ENCODE measurements at regions not wholly inside any gene's neighbourhood (a gene's known extent, or its start where the extent isn't known, plus 50 kb on each side); places are given as distances from the start of the nearest gene placed in this dataset.

- DNase-seq (ENCODE audit: low read depth), result no peak
- TF ChIP-seq, protein P1, sequence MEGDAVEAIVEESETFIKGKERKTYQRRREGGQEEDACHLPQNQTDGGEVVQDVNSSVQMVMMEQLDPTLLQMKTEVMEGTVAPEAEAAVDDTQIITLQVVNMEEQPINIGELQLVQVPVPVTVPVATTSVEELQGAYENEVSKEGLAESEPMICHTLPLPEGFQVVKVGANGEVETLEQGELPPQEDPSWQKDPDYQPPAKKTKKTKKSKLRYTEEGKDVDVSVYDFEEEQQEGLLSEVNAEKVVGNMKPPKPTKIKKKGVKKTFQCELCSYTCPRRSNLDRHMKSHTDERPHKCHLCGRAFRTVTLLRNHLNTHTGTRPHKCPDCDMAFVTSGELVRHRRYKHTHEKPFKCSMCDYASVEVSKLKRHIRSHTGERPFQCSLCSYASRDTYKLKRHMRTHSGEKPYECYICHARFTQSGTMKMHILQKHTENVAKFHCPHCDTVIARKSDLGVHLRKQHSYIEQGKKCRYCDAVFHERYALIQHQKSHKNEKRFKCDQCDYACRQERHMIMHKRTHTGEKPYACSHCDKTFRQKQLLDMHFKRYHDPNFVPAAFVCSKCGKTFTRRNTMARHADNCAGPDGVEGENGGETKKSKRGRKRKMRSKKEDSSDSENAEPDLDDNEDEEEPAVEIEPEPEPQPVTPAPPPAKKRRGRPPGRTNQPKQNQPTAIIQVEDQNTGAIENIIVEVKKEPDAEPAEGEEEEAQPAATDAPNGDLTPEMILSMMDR (IDR thresholded peaks at IDR 0.05; ENCODE audit: low read depth, low read length), result no peak
- TF ChIP-seq MYC (IDR thresholded peaks at IDR 0.05; ENCODE audit: low read depth, low read length) (no peak), MAX (IDR thresholded peaks at IDR 0.05; ENCODE audit: low read depth, low read length) (no peak), POLR2A (IDR thresholded peaks at IDR 0.05; ENCODE audit: extremely low read depth, insufficient read length) (no peak)
- no peak overlapping the region for H3K4me3 ChIP-seq (ENCODE audit: low read depth, low read length)
These were observed 77.3 kb downstream of the MZT1 start for GRCh38 chr13:72650051-72650700.

GRCh38 chr13:72648513-72649065, 78.8 kb downstream of the MZT1 start:
- no peak for DNase-seq (ENCODE audit: low read depth)
- no peak overlapping the region for H3K4me3 ChIP-seq (ENCODE audit: low read depth, low read length)
- no peak for TF ChIP-seq MYC (IDR thresholded peaks at IDR 0.05; ENCODE audit: low read depth, low read length)
- TF ChIP-seq POLR2A (IDR thresholded peaks at IDR 0.05; ENCODE audit: extremely low read depth, insufficient read length), result no peak
- no peak for TF ChIP-seq MAX (IDR thresholded peaks at IDR 0.05; ENCODE audit: low read depth, low read length)
- TF ChIP-seq, protein P1 (IDR thresholded peaks at IDR 0.05; ENCODE audit: low read depth, low read length), result peak; percentile 11

- DNase-seq (ENCODE audit: low read depth), result no peak
- TF ChIP-seq MYC (IDR thresholded peaks at IDR 0.05; ENCODE audit: low read depth, low read length), result no peak
- TF ChIP-seq, protein P1 (IDR thresholded peaks at IDR 0.05; ENCODE audit: low read depth, low read length), result no peak
- TF ChIP-seq MAX (IDR thresholded peaks at IDR 0.05; ENCODE audit: low read depth, low read length), result no peak
- no peak for TF ChIP-seq POLR2A (IDR thresholded peaks at IDR 0.05; ENCODE audit: extremely low read depth, insufficient read length)
- H3K4me3 ChIP-seq (ENCODE audit: low read depth, low read length), result no peak overlapping the region
These were observed 80.0 kb downstream of the MZT1 start for GRCh38 chr13:72647422-72647821.

GRCh38 chr13:72645521-72645920, 81.9 kb downstream of the MZT1 start:
- no peak overlapping the region for H3K4me3 ChIP-seq (ENCODE audit: low read depth, low read length)
- no peak for DNase-seq (ENCODE audit: low read depth)
- TF ChIP-seq MAX (IDR thresholded peaks at IDR 0.05; ENCODE audit: low read depth, low read length), result no peak
- TF ChIP-seq MYC (IDR thresholded peaks at IDR 0.05; ENCODE audit: low read depth, low read length), result no peak

- no peak for TF ChIP-seq MYC (IDR thresholded peaks at IDR 0.05; ENCODE audit: low read depth, low read length)
- TF ChIP-seq, protein P1 (IDR thresholded peaks at IDR 0.05; ENCODE audit: low read depth, low read length), result peak; percentile 88
- H3K4me3 ChIP-seq (ENCODE audit: low read depth, low read length), result no peak overlapping the region
- DNase-seq (ENCODE audit: low read depth), result peak; percentile 59
These were observed 84.0 kb downstream of the MZT1 start for GRCh38 chr13:72643311-72643989.

DNA sequence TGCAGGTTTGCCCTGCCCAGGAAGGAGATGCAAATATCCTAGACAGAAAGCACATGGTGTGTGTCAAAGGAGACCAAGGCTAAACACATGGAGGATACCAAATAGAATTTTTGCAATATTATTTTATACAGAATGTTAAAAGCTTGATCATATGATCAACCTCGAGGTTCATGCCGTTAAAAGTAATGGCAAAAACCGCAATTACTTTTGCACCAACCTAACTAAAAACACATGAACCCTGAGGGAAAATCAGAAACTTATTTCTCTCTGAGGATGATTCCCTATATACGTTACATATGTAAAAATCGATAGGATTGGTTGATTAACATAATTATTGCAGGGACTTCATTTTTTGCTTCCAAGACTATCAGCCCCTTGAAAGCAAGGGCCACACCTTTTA, 88.1 kb downstream of the MZT1 start:
- DNase-seq (ENCODE audit: low read depth), result no peak
- no peak overlapping the region for H3K4me3 ChIP-seq (ENCODE audit: low read depth, low read length)
- TF ChIP-seq MAX (IDR thresholded peaks at IDR 0.05; ENCODE audit: low read depth, low read length), result no peak
- TF ChIP-seq MYC (IDR thresholded peaks at IDR 0.05; ENCODE audit: low read depth, low read length), result no peak
- TF ChIP-seq, protein P1 (IDR thresholded peaks at IDR 0.05; ENCODE audit: low read depth, low read length), result no peak
- TF ChIP-seq POLR2A (IDR thresholded peaks at IDR 0.05; ENCODE audit: extremely low read depth, insufficient read length), result no peak
